ENCODE measurements at regions not wholly inside any gene's neighbourhood (a gene's known extent, or its start where the extent isn't known, plus 50 kb on each side); places are given as distances from the start of the nearest gene placed in this dataset.
A peak's percentile ranks its signal among the peaks of the same experiment; 100 is the strongest.

- DNase-seq (ENCODE audit: low spot score) (no peak), ATAC-seq (peak; percentile 36 to 48)
- H3K4me1 Mint-ChIP-seq (ENCODE audit: low read depth in 2 of 2) = no peaks in the 10 kb centered on the region
- peaks cover 28 to 29% of the 10 kb centered on the region in 2 donors for H3K27me3 Mint-ChIP-seq
- H3K36me3 Mint-ChIP-seq = no peaks in the 10 kb centered on the region
- H3K9me3 Mint-ChIP-seq = no peaks in the 10 kb centered on the region
- H3K4me3 Mint-ChIP-seq = no peak overlapping the region
- H3K27ac Mint-ChIP-seq = no peak overlapping the region
Observed at GRCh38 chr3:170740726-170741591, 129.0 kb downstream of the RPL22L1 start.

DNA sequence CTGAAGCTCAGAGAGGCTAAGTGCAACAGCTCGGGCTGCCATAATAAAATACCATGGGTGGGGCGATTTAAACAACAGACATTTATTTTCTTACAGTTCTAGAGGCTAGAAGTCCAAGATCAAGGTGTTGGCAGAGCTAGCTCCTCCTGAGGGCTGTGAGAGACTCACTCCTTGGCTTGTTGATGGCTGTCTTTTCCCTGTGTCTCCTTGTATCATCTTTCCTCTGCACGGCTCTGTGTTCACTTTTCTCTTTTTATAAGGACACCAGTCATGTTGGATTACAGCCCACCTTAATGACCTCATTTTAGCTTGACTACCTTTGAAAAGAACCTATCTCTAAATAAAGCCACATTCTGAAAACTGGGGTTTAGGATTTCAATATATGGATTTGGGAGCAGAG lies 129.7 kb downstream of the RPL22L1 start:
- H3K27ac Mint-ChIP-seq = no peak overlapping the region
- H3K9me3 Mint-ChIP-seq = no peaks in the 10 kb centered on the region

GRCh38 chr3:170739410-170739809 lies 130.6 kb downstream of the RPL22L1 start:
- no peak overlapping the region for H3K4me3 Mint-ChIP-seq
- no peak for ATAC-seq
- no peaks in the 10 kb centered on the region for H3K4me1 Mint-ChIP-seq (ENCODE audit: low read depth in 2 of 2)

More for the DNA sequence above, 129.7 kb downstream of the RPL22L1 start:
- Mint-ChIP-seq H3K4me1 (ENCODE audit: low read depth in 2 of 2) (no peaks in the 10 kb centered on the region), H3K36me3 (no peaks in the 10 kb centered on the region), H3K27me3 (peaks cover 25 to 33% of the 10 kb centered on the region in 2 donors), H3K4me3 (no peak overlapping the region)
- DNase-seq (ENCODE audit: low spot score) (no peak), ATAC-seq (no peak)

DNA sequence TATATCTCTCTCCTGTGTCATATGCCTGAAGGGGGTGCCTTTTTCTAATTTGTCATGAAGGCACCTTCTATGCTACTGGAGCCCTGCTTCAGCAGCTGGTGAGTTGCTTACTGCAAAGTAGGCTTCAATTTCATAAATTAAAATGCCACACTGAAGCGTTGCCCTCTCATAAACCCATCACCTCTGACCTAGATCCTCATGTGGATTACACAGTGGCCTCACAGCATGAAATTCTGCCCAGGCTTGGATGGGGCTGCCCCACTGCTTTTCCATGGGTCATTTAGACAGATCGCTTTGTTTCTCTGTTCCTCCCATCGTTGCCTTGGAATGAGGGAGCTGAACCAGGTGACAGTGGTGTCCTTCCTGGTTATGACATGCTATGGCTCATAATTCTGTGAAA lies 131.2 kb downstream of the RPL22L1 start:
- no peaks in the 10 kb centered on the region for H3K36me3 Mint-ChIP-seq
- no peak overlapping the region for H3K27ac Mint-ChIP-seq
- DNase-seq (ENCODE audit: low spot score) = no peak
- H3K9me3 Mint-ChIP-seq = no peaks in the 10 kb centered on the region
- no peak for ATAC-seq
- no peaks in the 10 kb centered on the region for H3K4me1 Mint-ChIP-seq (ENCODE audit: low read depth in 2 of 2)
- no peak overlapping the region for H3K4me3 Mint-ChIP-seq
- H3K27me3 Mint-ChIP-seq = peaks cover 32 to 42% of the 10 kb centered on the region in 2 donors

More at GRCh38 chr3:170739410-170739809, 130.6 kb downstream of the RPL22L1 start:
- peaks cover 30 to 42% of the 10 kb centered on the region in 2 donors for H3K27me3 Mint-ChIP-seq
- no peaks in the 10 kb centered on the region for H3K36me3 Mint-ChIP-seq
- H3K9me3 Mint-ChIP-seq = no peaks in the 10 kb centered on the region
- no peak for DNase-seq (ENCODE audit: low spot score)
- no peak overlapping the region for H3K27ac Mint-ChIP-seq

GRCh38 chr3:170737498-170738162 lies 132.4 kb downstream of the RPL22L1 start:
- Mint-ChIP-seq H3K36me3 (no peaks in the 10 kb centered on the region), H3K9me3 (no peaks in the 10 kb centered on the region), H3K4me1 (ENCODE audit: low read depth in 2 of 2) (no peaks in the 10 kb centered on the region), H3K27me3 (peaks cover 35 to 42% of the 10 kb centered on the region in 2 donors), H3K4me3 (no peak overlapping the region), H3K27ac (no peak overlapping the region)
- no peak for ATAC-seq
- DNase-seq (ENCODE audit: low spot score) = no peak

- Mint-ChIP-seq H3K4me1 (ENCODE audit: low read depth in 2 of 2) (no peaks in the 10 kb centered on the region), H3K27ac (no peak overlapping the region), H3K27me3 (peaks cover 36 to 41% of the 10 kb centered on the region in 2 donors), H3K9me3 (no peaks in the 10 kb centered on the region), H3K4me3 (no peak overlapping the region), H3K36me3 (no peaks in the 10 kb centered on the region)
- DNase-seq (ENCODE audit: low spot score) (no peak), ATAC-seq (no peak)
Observed at GRCh38 chr3:170735821-170736220, 134.2 kb downstream of the RPL22L1 start.

DNA sequence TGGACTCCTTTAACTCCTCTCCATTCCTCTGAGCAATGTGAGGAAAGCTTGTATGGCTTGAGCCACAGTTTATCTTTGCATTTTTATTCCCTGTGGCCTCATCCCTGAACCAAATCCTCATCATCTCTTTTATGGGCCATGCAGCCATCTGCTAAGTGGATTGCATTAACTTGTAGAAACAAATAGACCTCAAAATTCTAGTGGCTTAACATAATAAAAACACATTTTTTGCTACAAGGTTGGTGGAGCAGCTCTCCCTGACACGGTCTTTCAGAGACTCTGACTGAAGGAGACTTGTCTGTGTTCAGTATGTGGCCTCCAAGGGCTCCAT lies 135.3 kb downstream of the RPL22L1 start:
- DNase-seq (ENCODE audit: low spot score) (no peak), ATAC-seq (no peak)
- Mint-ChIP-seq H3K9me3 (no peaks in the 10 kb centered on the region), H3K4me3 (no peak overlapping the region), H3K27ac (no peak overlapping the region), H3K4me1 (ENCODE audit: low read depth in 2 of 2) (no peaks in the 10 kb centered on the region), H3K36me3 (no peaks in the 10 kb centered on the region), H3K27me3 (peaks cover 32 to 35% of the 10 kb centered on the region in 2 donors)

- DNase-seq (ENCODE audit: low spot score) = no peak
- ATAC-seq = no peak
- H3K36me3 Mint-ChIP-seq = no peaks in the 10 kb centered on the region
- H3K27me3 Mint-ChIP-seq = peaks cover 31% of the 10 kb centered on the region in 2 donors
- H3K4me1 Mint-ChIP-seq (ENCODE audit: low read depth in 2 of 2) = no peaks in the 10 kb centered on the region
- no peaks in the 10 kb centered on the region for H3K9me3 Mint-ChIP-seq
- no peak overlapping the region for H3K4me3 Mint-ChIP-seq
- H3K27ac Mint-ChIP-seq = no peak overlapping the region
Observed at GRCh38 chr3:170734043-170734734, 135.8 kb downstream of the RPL22L1 start.

- H3K36me3 Mint-ChIP-seq = no peaks in the 10 kb centered on the region
- DNase-seq (ENCODE audit: low spot score) (no peak), ATAC-seq (no peak)
- H3K9me3 Mint-ChIP-seq = no peaks in the 10 kb centered on the region
- no peak overlapping the region for H3K4me3 Mint-ChIP-seq
- peaks cover 23 to 25% of the 10 kb centered on the region in 2 donors for H3K27me3 Mint-ChIP-seq
- H3K4me1 Mint-ChIP-seq (ENCODE audit: low read depth in 2 of 2) = no peaks in the 10 kb centered on the region
- no peak overlapping the region for H3K27ac Mint-ChIP-seq
Observed at GRCh38 chr3:170732660-170733245, 137.2 kb downstream of the RPL22L1 start.

DNA sequence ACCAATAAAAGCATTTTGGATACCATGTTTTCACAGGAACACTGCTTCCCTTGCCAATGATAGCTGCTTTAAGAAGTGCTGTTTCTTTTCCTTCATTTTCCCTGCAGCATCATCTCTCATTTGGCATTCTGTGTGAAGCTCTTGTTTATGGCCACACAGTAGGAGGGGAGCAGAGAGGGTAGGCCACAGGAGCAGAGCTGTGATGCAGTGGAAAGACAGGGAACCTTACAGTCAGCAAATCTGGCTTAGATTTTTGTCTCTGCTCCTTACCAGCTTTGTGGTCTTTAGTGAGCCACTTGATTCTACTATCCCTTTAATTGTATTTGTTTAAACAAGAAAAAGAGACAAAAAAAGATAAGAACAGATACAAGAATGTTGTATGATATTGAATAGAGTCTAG lies 138.7 kb downstream of the RPL22L1 start:
- H3K27me3 Mint-ChIP-seq = peaks cover 17 to 23% of the 10 kb centered on the region in 2 donors
- H3K36me3 Mint-ChIP-seq = no peaks in the 10 kb centered on the region
- ATAC-seq = no peak
- no peak for DNase-seq (ENCODE audit: low spot score)
- no peak overlapping the region for H3K27ac Mint-ChIP-seq
- no peaks in the 10 kb centered on the region for H3K9me3 Mint-ChIP-seq
- no peaks in the 10 kb centered on the region for H3K4me1 Mint-ChIP-seq (ENCODE audit: low read depth in 2 of 2)
- H3K4me3 Mint-ChIP-seq = no peak overlapping the region

- Mint-ChIP-seq H3K4me3 (no peak overlapping the region), H3K4me1 (ENCODE audit: low read depth in 2 of 2) (no peaks in the 10 kb centered on the region), H3K27me3 (peaks cover 9 to 17% of the 10 kb centered on the region in 2 donors), H3K9me3 (no peaks in the 10 kb centered on the region), H3K27ac (no peak overlapping the region), H3K36me3 (no peaks in the 10 kb centered on the region)
- no peak for DNase-seq (ENCODE audit: low spot score)
- no peak for ATAC-seq
Observed at GRCh38 chr3:170730071-170730812, 139.8 kb downstream of the RPL22L1 start.

- H3K36me3 Mint-ChIP-seq = no peaks in the 10 kb centered on the region
- no peak overlapping the region for H3K27ac Mint-ChIP-seq
- peaks cover 8 to 10% of the 10 kb centered on the region in 2 donors for H3K27me3 Mint-ChIP-seq
- ATAC-seq (no peak), DNase-seq (ENCODE audit: low spot score) (no peak)
- H3K4me3 Mint-ChIP-seq = no peak overlapping the region
- H3K4me1 Mint-ChIP-seq (ENCODE audit: low read depth in 2 of 2) = no peaks in the 10 kb centered on the region
- H3K9me3 Mint-ChIP-seq = no peaks in the 10 kb centered on the region
Observed at GRCh38 chr3:170728181-170728580, 141.8 kb downstream of the RPL22L1 start.

DNA sequence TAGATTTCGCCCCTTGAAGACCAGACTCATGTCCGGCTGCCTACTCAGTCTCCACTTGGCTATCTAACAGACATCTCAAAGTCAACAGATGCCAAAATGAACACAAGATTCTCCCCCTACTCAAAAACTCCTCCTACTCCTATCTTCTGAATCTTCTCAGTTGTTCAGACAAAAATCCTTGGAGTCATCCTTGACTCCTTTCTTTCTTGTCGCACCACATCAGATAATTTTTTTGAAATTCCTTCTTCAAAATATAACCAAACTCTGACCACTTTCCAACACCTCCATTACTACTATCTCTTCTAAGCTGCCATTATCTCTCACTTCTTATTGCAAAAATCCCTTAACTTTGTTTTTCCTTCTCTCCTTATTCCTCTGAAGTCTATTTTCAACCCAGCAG lies 141.9 kb upstream of the SLC7A14 start:
- H3K36me3 Mint-ChIP-seq = no peaks in the 10 kb centered on the region
- ATAC-seq = no peak
- H3K4me3 Mint-ChIP-seq = no peak overlapping the region
- no peaks in the 10 kb centered on the region for H3K4me1 Mint-ChIP-seq (ENCODE audit: low read depth in 2 of 2)
- no peak for DNase-seq (ENCODE audit: low spot score)
- H3K27me3 Mint-ChIP-seq = peaks cover 8 to 10% of the 10 kb centered on the region in 2 donors
- H3K27ac Mint-ChIP-seq = no peak overlapping the region
- no peaks in the 10 kb centered on the region for H3K9me3 Mint-ChIP-seq

Measured in natural killer cell treated with Interleukin-12 subunit alpha and Interleukin-12 subunit beta and Interleukin-15 and Interleukin-18, amount 100 ng/mL, for 72 hours (primary cell).